HG03457 (cell line): ENCODE measurements at regions not wholly inside any gene's neighbourhood (a gene's known extent, or its start where the extent isn't known, plus 50 kb on each side); places are given as distances from the start of the nearest gene placed in this dataset.
"Not testable (repeated sequence)": the region's sequence is repeated elsewhere in the genome, so short reads cannot be mapped to it uniquely, and the experiment has no call there.

Experiments used
- ATAC-seq: cut with Tn5 transposase; IDR thresholded peaks from one replicate; pipeline ENCODE4 v1.9.1; 2021; ENCODE audit warnings: moderate number of reproducible peaks; ENCODE audit not compliant: unreplicated experiment

- ATAC-seq: no peak
These were observed 63.2 kb downstream of the NENF start for GRCh38 chr1:212495766-212496494.

GRCh38 chr1:212496682-212497081 lies 64.0 kb downstream of the NENF start:
- ATAC-seq: no peak

GRCh38 chr1:212497553-212497952 lies 64.8 kb downstream of the NENF start:
- no peak for ATAC-seq

- no peak for ATAC-seq
These were observed 65.7 kb downstream of the NENF start for GRCh38 chr1:212498283-212499040.

DNA sequence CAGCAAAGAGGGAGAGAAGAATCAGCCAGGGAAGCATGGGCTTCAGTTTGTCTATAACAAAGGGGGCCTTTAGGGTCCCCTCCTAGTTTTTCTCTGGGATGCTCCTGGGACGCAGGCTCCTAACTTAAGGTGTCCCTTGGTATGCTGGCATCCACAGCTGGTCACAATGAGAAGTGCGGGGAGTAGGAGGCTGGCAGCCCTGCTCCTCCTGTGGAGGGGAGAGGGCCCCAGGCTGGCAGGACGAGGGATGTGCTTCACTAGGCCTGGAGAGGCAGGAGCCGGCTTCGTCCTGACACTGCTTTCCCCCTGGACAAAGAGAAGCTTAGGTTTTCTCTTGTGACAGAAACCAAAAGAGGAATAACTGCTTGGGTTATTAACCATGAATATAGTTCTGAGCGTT lies 67.6 kb downstream of the NENF start:
- ATAC-seq: no peak

DNA sequence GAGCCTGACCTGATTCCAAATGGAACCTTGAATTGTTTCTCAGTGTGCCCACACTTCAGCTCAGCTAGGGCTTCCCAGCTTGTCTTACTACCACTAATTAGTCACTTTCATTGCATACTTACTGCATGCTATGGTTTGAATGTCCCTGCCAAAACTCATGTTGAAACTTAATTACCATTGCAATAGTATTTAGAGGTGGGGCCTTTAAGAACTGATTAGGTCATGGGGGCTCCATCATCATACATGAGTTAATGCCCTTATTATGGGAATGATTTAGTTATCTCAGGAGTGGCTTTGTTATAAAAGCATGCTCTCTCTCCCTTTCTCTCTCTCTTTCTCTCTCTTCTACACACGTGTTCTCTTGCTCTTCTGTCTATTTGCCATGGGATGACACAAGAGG lies 68.3 kb downstream of the NENF start:
- no peak for ATAC-seq

DNA sequence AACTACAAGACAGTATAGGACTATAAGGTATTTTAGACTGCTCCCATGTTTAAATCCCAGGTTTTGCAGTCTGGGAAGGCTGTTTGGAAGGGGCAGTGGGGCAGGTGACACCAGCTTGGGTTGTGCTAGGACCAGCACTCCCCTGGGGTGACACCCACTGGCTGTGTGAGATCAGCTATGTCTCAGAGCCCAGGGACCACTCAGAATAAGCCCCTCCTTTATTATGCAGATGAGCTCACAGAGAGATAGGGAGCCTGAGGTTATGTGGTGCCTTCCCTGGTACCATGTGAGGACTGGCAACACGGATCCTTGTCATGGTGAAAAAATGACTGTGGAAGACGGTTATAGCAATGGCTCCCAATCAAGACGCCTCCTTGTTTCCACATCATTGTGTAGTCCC lies 71.0 kb downstream of the NENF start:
- ATAC-seq: no peak

DNA sequence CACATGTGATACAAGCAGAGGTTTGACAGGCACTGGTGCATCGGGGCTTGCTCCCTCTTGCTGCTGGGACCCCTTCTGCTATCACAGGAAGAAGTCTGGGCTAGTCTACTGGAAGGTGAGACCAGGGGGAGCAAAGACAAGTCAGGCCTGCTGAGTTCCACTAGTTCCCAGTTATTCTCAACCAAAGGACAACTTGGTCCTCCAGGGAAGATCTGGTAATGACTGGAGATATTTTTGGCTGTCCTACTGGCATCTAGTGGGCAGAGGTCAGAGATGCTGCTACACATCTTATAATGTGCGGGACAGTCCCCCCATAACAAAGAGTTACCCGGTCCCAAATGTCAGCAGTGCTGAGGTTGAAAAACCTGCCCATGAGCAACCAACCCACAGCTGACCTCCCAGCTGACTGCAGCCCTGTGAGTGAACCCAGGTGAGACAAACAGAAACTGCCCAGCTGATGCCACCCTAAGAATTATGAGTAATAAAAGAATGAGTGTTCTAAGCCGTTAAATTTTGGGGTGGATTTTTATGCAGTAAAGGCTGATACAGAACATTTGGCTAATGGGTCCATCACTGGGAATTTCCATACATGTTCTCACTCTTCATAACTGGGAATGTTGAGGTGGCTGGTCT lies 71.6 kb downstream of the NENF start:
- no peak for ATAC-seq

DNA sequence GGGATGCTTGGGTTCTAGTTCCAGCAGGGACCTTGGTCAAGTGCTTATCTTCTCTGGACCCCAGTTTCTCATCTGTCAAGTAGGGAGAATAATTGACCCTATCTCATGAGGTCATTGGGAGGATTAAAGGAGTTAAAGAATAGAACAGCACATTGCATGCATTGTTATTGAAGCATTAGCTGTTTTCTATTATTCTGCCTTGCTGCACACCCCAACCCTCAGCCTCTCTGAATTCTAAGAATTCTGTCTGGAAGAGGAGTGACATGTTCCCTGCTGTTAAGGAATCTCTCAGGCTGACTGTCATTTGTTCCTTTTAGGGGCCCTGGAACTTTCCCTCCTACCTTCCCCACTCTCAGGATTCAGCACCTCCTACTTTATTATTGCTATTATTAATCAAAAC lies 73.9 kb downstream of the NENF start:
- ATAC-seq: no peak

- ATAC-seq: no peak
These were observed 74.6 kb downstream of the NENF start for GRCh38 chr1:212507369-212507768.

DNA sequence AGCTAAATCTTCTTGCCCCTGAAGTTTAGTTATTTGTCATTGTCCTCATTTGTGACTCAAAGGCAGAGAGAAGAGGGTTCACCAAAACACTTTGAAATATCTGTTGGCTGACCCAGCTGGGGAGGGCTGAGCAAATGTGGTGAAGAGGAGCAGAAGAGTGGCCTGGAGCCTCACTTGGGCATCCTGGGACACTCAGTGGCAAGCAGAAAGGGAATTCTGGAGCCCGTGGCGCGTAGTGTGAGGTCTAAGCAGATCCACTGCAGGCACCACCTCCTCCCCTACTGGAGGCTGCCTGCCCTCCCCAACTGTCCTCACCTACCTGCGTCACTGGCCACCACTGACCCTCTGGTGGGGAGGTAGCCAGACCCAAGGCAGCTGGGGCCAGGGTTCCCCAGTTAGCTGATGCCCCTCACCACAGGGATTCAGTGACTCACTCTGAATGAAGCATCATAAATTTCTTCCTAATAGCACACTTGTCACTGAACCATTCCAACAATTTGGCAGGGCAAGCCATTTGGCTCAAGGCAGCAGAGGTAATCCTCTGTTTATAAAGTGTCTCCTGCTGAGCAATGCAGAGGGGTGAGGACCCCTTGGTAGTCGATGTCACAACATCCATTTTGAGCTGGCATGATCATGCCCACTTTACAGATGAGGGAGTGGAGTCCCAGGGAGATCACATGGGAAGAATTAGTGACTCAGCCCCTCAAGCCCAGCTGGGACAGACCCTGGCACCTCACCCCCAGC lies 80.3 kb downstream of the NENF start:
- no peak for ATAC-seq

DNA sequence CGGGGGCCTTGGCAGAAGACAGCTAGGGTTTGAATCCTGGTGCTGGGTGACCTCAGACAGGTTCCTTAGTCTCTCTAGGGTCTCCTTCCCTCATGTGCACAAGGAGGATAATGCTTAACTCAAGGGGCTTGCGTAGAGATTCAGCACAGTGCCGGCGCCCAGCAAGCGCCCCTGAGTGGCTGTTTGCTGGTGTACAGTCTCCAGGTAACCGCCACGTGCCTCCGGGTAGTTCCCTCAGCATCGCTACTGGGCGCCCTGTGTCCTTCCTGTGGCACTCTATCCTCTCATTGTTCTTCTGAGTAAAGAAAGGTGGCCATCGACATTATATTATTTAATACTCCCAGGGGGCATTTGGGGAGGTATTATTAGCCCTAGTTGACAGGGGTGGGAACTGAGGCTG lies 80.9 kb downstream of the NENF start:
- ATAC-seq: no peak

DNA sequence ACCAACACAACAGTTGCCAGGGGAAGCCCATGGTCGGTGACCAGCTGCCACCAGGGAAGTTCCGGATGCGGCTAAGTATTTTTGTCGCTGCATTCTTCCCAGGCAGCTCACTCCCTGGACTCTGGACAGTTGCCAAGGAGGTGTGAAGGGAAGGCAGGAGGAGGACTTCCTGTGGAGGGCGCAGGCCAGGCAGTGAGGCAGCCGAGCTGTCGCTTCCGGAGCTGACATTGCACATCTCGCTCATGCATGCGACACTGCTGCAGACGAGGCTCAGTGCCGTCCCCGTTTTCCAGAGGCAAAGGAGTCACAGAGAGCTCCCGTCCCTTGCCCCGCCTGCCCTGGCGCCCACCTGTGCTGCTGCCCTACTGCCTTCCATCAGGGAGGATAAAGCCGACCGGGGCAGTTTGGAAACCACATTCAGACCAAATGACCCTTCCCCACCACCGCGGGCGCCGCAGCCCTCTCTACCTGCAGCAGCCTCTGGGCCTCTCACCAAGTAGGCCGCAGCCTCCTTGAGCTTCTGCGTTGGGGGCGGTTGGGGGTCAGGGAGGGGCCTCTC lies 81.4 kb downstream of the NENF start:
- ATAC-seq: no peak

DNA sequence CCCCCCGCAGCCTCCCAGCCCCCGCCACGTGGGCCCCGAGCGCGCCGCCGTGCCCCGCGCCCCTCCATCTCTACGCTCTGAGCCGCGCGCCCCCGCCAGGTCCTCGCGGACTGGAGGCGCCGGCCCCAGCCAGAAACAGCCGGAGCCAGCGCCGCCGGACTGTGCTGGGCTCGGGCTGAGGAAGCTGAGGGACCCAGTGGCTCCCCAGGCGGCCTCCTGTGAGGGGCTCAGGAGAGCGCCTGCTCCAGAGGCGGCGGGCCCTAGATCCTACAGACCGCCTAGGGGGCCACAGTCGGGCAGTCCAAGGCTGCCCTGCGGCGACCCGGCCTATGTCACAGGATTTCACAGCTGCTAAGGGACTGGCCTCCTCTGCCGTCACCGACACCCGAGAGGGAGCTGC lies 82.1 kb downstream of the NENF start:
- ATAC-seq: no peak

GRCh38 chr1:212515329-212515760 lies 82.6 kb downstream of the NENF start:
- no peak for ATAC-seq

DNA sequence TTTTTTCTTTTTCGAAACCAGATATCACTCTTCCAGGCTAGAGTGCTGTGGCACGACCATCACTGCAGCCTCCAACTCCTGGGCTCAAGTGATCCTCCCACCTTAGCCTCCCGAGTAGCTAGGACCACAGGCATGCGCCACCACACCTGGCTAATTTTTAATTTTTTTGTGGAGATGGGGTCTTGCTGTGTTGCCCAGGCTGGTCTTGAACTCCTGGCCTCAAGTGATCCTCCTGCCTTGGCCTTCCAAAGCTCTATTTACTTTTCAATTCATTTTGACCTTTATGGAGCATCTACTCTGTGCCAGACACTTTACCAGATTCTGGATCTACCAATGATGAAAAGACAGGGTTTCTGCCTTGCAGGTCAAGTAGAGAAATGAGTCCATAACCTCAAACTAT lies 83.3 kb downstream of the NENF start:
- ATAC-seq: not testable (repeated sequence)

- no peak for ATAC-seq
These were observed 85.7 kb downstream of the NENF start for GRCh38 chr1:212518188-212519054.

GRCh38 chr1:212519131-212519530 lies 86.4 kb downstream of the NENF start:
- no peak for ATAC-seq

DNA sequence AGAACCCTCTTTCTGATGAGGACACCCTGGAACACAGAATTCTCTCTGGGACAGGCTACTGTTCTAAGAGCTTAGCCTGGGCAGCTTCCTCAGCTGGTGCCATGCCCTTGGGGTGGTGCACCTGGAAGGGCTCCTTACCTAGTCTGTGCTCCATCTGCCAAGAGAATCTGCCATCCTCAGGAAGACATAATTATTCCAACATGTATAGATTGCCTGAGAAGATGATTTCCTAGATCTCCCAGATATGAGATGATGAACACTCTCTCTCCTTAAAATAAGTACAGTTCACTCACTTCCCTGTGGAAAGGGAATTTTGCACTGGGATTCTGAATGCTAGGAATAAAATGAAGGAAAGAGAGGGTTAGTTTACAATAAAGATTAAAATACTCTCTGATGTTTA lies 87.6 kb downstream of the NENF start:
- ATAC-seq: no peak

- no peak for ATAC-seq
These were observed 87.8 kb upstream of the ATF3 start for GRCh38 chr1:212520746-212521145.
